T-helper 2 cell treated with Interferon-gamma antibody and Interleukin-4, amounts not matched to agents 5 μg/mL and 100 μg/mL, for 36 hours (primary cell): ENCODE measurements at regions not wholly inside any gene's neighbourhood (a gene's known extent, or its start where the extent isn't known, plus 50 kb on each side); places are given as distances from the start of the nearest gene placed in this dataset.
"Not testable (repeated sequence)": the region's sequence is repeated elsewhere in the genome, so short reads cannot be mapped to it uniquely, and the experiment has no call there.

Experiments used
- DNase-seq: peaks from one replicate; pipeline ENCODE4 v3.0.0; 2021; ENCODE audit warnings: low spot score
- H3K27ac Mint-ChIP-seq: one replicate; pipeline ENCODE4 v1.8.0; 2021; ENCODE audit warnings: mild to moderate bottlenecking, mixed read lengths
- H3K27me3 Mint-ChIP-seq: one replicate; pipeline ENCODE4 v1.8.0; 2021; ENCODE audit warnings: low read depth, mixed read lengths
- H3K36me3 Mint-ChIP-seq: one replicate; pipeline ENCODE4 v1.8.0; 2021; ENCODE audit warnings: low read depth, mixed read lengths
- H3K4me1 Mint-ChIP-seq: one replicate; pipeline ENCODE4 v1.8.0; 2021; ENCODE audit warnings: low read depth, mixed read lengths
- H3K4me3 Mint-ChIP-seq: one replicate; pipeline ENCODE4 v1.8.0; 2022; ENCODE audit warnings: mild to moderate bottlenecking, moderate library complexity, mixed read lengths
- H3K9me3 Mint-ChIP-seq: one replicate; pipeline ENCODE4 v1.8.0; 2021; ENCODE audit warnings: mixed read lengths

GRCh38 chrX:128438082-128438481, 385.9 kb upstream of the ACTRT1 start:
- Mint-ChIP-seq H3K9me3 (no peaks in the 10 kb centered on the region), H3K4me1 (no peaks in the 10 kb centered on the region), H3K27ac (no peak overlapping the region), H3K36me3 (no peaks in the 10 kb centered on the region), H3K27me3 (no peaks in the 10 kb centered on the region), H3K4me3 (no peak overlapping the region)
- DNase-seq, result no peak

GRCh38 chrX:128436397-128437103, 384.3 kb upstream of the ACTRT1 start:
- DNase-seq, result no peak
- Mint-ChIP-seq H3K9me3 (no peaks in the 10 kb centered on the region), H3K4me3 (no peak overlapping the region), H3K4me1 (no peaks in the 10 kb centered on the region), H3K27ac (no peak overlapping the region), H3K36me3 (no peaks in the 10 kb centered on the region), H3K27me3 (no peaks in the 10 kb centered on the region)

GRCh38 chrX:128425546-128425945, 373.3 kb upstream of the ACTRT1 start:
- H3K9me3 Mint-ChIP-seq, result no peaks in the 10 kb centered on the region
- no peak overlapping the region for H3K4me3 Mint-ChIP-seq
- no peak for DNase-seq
- no peaks in the 10 kb centered on the region for H3K4me1 Mint-ChIP-seq
- no peak overlapping the region for H3K27ac Mint-ChIP-seq
- no peaks in the 10 kb centered on the region for H3K36me3 Mint-ChIP-seq
- no peaks in the 10 kb centered on the region for H3K27me3 Mint-ChIP-seq

- DNase-seq, result no peak
- no peak overlapping the region for H3K4me3 Mint-ChIP-seq
- no peaks in the 10 kb centered on the region for H3K27me3 Mint-ChIP-seq
- no peak overlapping the region for H3K27ac Mint-ChIP-seq
- H3K36me3 Mint-ChIP-seq, result no peaks in the 10 kb centered on the region
- H3K9me3 Mint-ChIP-seq, result no peaks in the 10 kb centered on the region
- no peaks in the 10 kb centered on the region for H3K4me1 Mint-ChIP-seq
These were observed 356.6 kb upstream of the ACTRT1 start for GRCh38 chrX:128408842-128409241.

- H3K4me3 Mint-ChIP-seq, result no peak overlapping the region
- no peaks in the 10 kb centered on the region for H3K9me3 Mint-ChIP-seq
- no peak overlapping the region for H3K27ac Mint-ChIP-seq
- no peaks in the 10 kb centered on the region for H3K4me1 Mint-ChIP-seq
- no peaks in the 10 kb centered on the region for H3K36me3 Mint-ChIP-seq
- H3K27me3 Mint-ChIP-seq, result no peaks in the 10 kb centered on the region
- DNase-seq, result no peak
These were observed 344.4 kb upstream of the ACTRT1 start for GRCh38 chrX:128396601-128397000.

GRCh38 chrX:128383846-128384245, 331.6 kb upstream of the ACTRT1 start:
- H3K36me3 Mint-ChIP-seq, DNase-seq, H3K4me1 Mint-ChIP-seq, H3K4me3 Mint-ChIP-seq, H3K27ac Mint-ChIP-seq, H3K27me3 Mint-ChIP-seq, H3K9me3 Mint-ChIP-seq: not testable (repeated sequence)

GRCh38 chrX:128365492-128365891, 313.3 kb upstream of the ACTRT1 start:
- no peak for DNase-seq
- no peaks in the 10 kb centered on the region for H3K4me1 Mint-ChIP-seq
- H3K36me3 Mint-ChIP-seq, result no peaks in the 10 kb centered on the region
- no peak overlapping the region for H3K27ac Mint-ChIP-seq
- no peaks in the 10 kb centered on the region for H3K27me3 Mint-ChIP-seq
- H3K9me3 Mint-ChIP-seq, result no peaks in the 10 kb centered on the region
- no peak overlapping the region for H3K4me3 Mint-ChIP-seq

- no peak overlapping the region for H3K27ac Mint-ChIP-seq
- H3K4me1 Mint-ChIP-seq, result no peaks in the 10 kb centered on the region
- H3K4me3 Mint-ChIP-seq, result no peak overlapping the region
- H3K27me3 Mint-ChIP-seq, result no peaks in the 10 kb centered on the region
- H3K36me3 Mint-ChIP-seq, result no peaks in the 10 kb centered on the region
- no peaks in the 10 kb centered on the region for H3K9me3 Mint-ChIP-seq
- DNase-seq, result no peak
These were observed 283.5 kb upstream of the ACTRT1 start for GRCh38 chrX:128335671-128336070.

GRCh38 chrX:128334821-128335220, 282.6 kb upstream of the ACTRT1 start:
- Mint-ChIP-seq H3K27ac (no peak overlapping the region), H3K4me3 (no peak overlapping the region), H3K27me3 (no peaks in the 10 kb centered on the region), H3K36me3 (no peaks in the 10 kb centered on the region), H3K4me1 (no peaks in the 10 kb centered on the region), H3K9me3 (no peaks in the 10 kb centered on the region)
- DNase-seq, result no peak

- Mint-ChIP-seq H3K36me3 (no peaks in the 10 kb centered on the region), H3K4me1 (no peaks in the 10 kb centered on the region), H3K27ac (no peak overlapping the region), H3K9me3 (no peaks in the 10 kb centered on the region), H3K4me3 (no peak overlapping the region), H3K27me3 (no peaks in the 10 kb centered on the region)
- DNase-seq, result no peak
These were observed 258.7 kb upstream of the ACTRT1 start for GRCh38 chrX:128310912-128311311.

- DNase-seq, result no peak
- H3K27me3 Mint-ChIP-seq, result no peaks in the 10 kb centered on the region
- no peaks in the 10 kb centered on the region for H3K36me3 Mint-ChIP-seq
- no peak overlapping the region for H3K4me3 Mint-ChIP-seq
- no peak overlapping the region for H3K27ac Mint-ChIP-seq
- no peaks in the 10 kb centered on the region for H3K9me3 Mint-ChIP-seq
- no peaks in the 10 kb centered on the region for H3K4me1 Mint-ChIP-seq
These were observed 257.1 kb upstream of the ACTRT1 start for GRCh38 chrX:128309311-128309710.

GRCh38 chrX:128294198-128294597, 242.0 kb upstream of the ACTRT1 start:
- Mint-ChIP-seq H3K27me3 (no peaks in the 10 kb centered on the region), H3K9me3 (peaks cover 3% of the 10 kb centered on the region), H3K4me1 (no peaks in the 10 kb centered on the region), H3K27ac (no peak overlapping the region), H3K36me3 (no peaks in the 10 kb centered on the region), H3K4me3 (no peak overlapping the region)
- DNase-seq, result no peak

- H3K36me3 Mint-ChIP-seq, result no peaks in the 10 kb centered on the region
- H3K9me3 Mint-ChIP-seq, result no peaks in the 10 kb centered on the region
These were observed 235.5 kb upstream of the ACTRT1 start for GRCh38 chrX:128287693-128288092.

GRCh38 chrX:128250621-128251020, 198.4 kb upstream of the ACTRT1 start:
- H3K36me3 Mint-ChIP-seq, result no peaks in the 10 kb centered on the region
- no peak overlapping the region for H3K27ac Mint-ChIP-seq
- no peak overlapping the region for H3K4me3 Mint-ChIP-seq
- peaks cover 7% of the 10 kb centered on the region for H3K9me3 Mint-ChIP-seq
- no peaks in the 10 kb centered on the region for H3K27me3 Mint-ChIP-seq
- DNase-seq, result no peak
- no peaks in the 10 kb centered on the region for H3K4me1 Mint-ChIP-seq

More at GRCh38 chrX:128287693-128288092, 235.5 kb upstream of the ACTRT1 start:
- DNase-seq, result no peak
- Mint-ChIP-seq H3K4me1 (no peaks in the 10 kb centered on the region), H3K27ac (no peak overlapping the region), H3K4me3 (no peak overlapping the region), H3K27me3 (no peaks in the 10 kb centered on the region)

GRCh38 chrX:128216364-128216763, 164.2 kb upstream of the ACTRT1 start:
- Mint-ChIP-seq H3K9me3 (peaks cover 13% of the 10 kb centered on the region), H3K36me3 (no peaks in the 10 kb centered on the region), H3K27ac (no peak overlapping the region), H3K4me3 (no peak overlapping the region), H3K27me3 (no peaks in the 10 kb centered on the region), H3K4me1 (no peaks in the 10 kb centered on the region)
- DNase-seq, result no peak
